ENCODE measurements at regions not wholly inside any gene's neighbourhood (a gene's known extent, or its start where the extent isn't known, plus 50 kb on each side); places are given as distances from the start of the nearest gene placed in this dataset.
"Not testable (repeated sequence)": the region's sequence is repeated elsewhere in the genome, so short reads cannot be mapped to it uniquely, and the experiment has no call there.

GRCh38 chr4:162838671-162839070 lies 328.0 kb downstream of the NAF1 start:
- DNase-seq: no peak

- DNase-seq: no peak
Measured at GRCh38 chr4:162837679-162838078, 329.0 kb downstream of the NAF1 start.

GRCh38 chr4:162837241-162837640 lies 329.4 kb downstream of the NAF1 start:
- no peak for DNase-seq

- no peak for DNase-seq
Measured at GRCh38 chr4:162836773-162837172, 329.9 kb downstream of the NAF1 start.

- not testable (repeated sequence) for DNase-seq
Measured at GRCh38 chr4:162836258-162836657, 330.4 kb downstream of the NAF1 start.

- DNase-seq: no peak
Measured at GRCh38 chr4:162830899-162831298, 335.8 kb downstream of the NAF1 start.

GRCh38 chr4:162817374-162817773 lies 349.3 kb downstream of the NAF1 start:
- not testable (repeated sequence) for DNase-seq

GRCh38 chr4:162804351-162804924 lies 362.3 kb downstream of the NAF1 start:
- DNase-seq: no peak

GRCh38 chr4:162803378-162803777 lies 363.3 kb downstream of the NAF1 start:
- DNase-seq: no peak

GRCh38 chr4:162797108-162797507 lies 369.6 kb downstream of the NAF1 start:
- DNase-seq: no peak

- no peak for DNase-seq
Measured at GRCh38 chr4:162793571-162793970, 373.1 kb downstream of the NAF1 start.

- no peak for DNase-seq
Measured at GRCh38 chr4:162793004-162793403, 373.7 kb downstream of the NAF1 start.

GRCh38 chr4:162791226-162791625 lies 375.5 kb downstream of the NAF1 start:
- DNase-seq: no peak

- DNase-seq: no peak
Measured at GRCh38 chr4:162787120-162787519, 379.6 kb downstream of the NAF1 start.

GRCh38 chr4:162782778-162783525 lies 383.7 kb downstream of the NAF1 start:
- DNase-seq: no peak

- no peak for DNase-seq
Measured at GRCh38 chr4:162782096-162782777, 384.5 kb downstream of the NAF1 start.

- DNase-seq: no peak
Measured at GRCh38 chr4:162770761-162771490, 395.8 kb downstream of the NAF1 start.

- no peak for DNase-seq
Measured at GRCh38 chr4:162767083-162767482, 399.6 kb downstream of the NAF1 start.

- DNase-seq: no peak
Measured at GRCh38 chr4:162761965-162762364, 404.7 kb downstream of the NAF1 start.

- DNase-seq: not testable (repeated sequence)
Measured at GRCh38 chr4:162740228-162740627, 426.5 kb downstream of the NAF1 start.

GRCh38 chr4:162739596-162739995 lies 427.1 kb downstream of the NAF1 start:
- DNase-seq: not testable (repeated sequence)

GRCh38 chr4:162732876-162733275 lies 433.8 kb downstream of the NAF1 start:
- DNase-seq: no peak

GRCh38 chr4:162727766-162728165 lies 438.9 kb downstream of the NAF1 start:
- DNase-seq: no peak

Data from DMS153 (cell line).